CD14-positive monocyte (primary cell): ENCODE measurements at regions not wholly inside any gene's neighbourhood (a gene's known extent, or its start where the extent isn't known, plus 50 kb on each side); places are given as distances from the start of the nearest gene placed in this dataset.

Experiments
- DNase-seq, 3 donors: peaks; one replicate each; pipeline ENCODE4 v3.0.0-alpha.2; 2011 to 2022
- H2AFZ ChIP-seq: 2 replicates; pipeline ENCODE4 v1.6.0; 2012; ENCODE audit warnings: mild to moderate bottlenecking, low read depth, low read length, inconsistent platforms; ENCODE audit not compliant: insufficient read depth, poor library complexity, severe bottlenecking
- H3K27ac ChIP-seq, 2 donors: 1 replicate in 1 of 2; 2 replicates in 1 of 2; pipeline ENCODE4 v1.5.1; 2012 to 2013; ENCODE audit warnings: low read length in 2 of 2, control low read depth in 1 of 2, inconsistent platforms in 1 of 2, low read depth in 1 of 2, mild to moderate bottlenecking in 1 of 2
- H3K27me3 ChIP-seq, 2 donors: one replicate each; pipeline versions ENCODE4 v1.6.0 to v1.6.1; 2011 to 2013; ENCODE audit warnings: low read length in 2 of 2; ENCODE audit not compliant: control insufficient read depth in 2 of 2, insufficient read depth in 2 of 2
- H3K36me3 ChIP-seq, 2 donors: replicated peaks in 1 of 2; 1 replicate in 1 of 2; 2 replicates in 1 of 2; pipeline versions ENCODE4 v1.5.1 to v1.6.1; 2012 to 2013; ENCODE audit warnings: low read length in 2 of 2, control low read depth in 1 of 2, inconsistent platforms in 1 of 2, mild to moderate bottlenecking in 1 of 2; ENCODE audit not compliant: insufficient read depth in 2 of 2, control insufficient read depth in 1 of 2
- H3K4me1 ChIP-seq, 2 donors: 1 replicate in 1 of 2; 2 replicates in 1 of 2; pipeline versions ENCODE4 v1.5.1 to v1.6.1; 2012 to 2013; ENCODE audit warnings: low read length in 2 of 2, control low read depth in 1 of 2, inconsistent platforms in 1 of 2, mild to moderate bottlenecking in 1 of 2, moderate library complexity in 1 of 2; ENCODE audit not compliant: insufficient read depth in 2 of 2, control insufficient read depth in 1 of 2
- H3K4me2 ChIP-seq: replicated peaks from 2 replicates; pipeline ENCODE3; 2012; ENCODE audit warnings: low read length, moderate library complexity, mild to moderate bottlenecking; ENCODE audit not compliant: poor library complexity, severe bottlenecking; ENCODE audit errors: extremely low read depth
- H3K4me3 ChIP-seq, 3 experiments: fragments of 200-600 bp in 1 of 3; sonication (generic) in 1 of 3; replicated peaks in 1 of 3; 1 replicate in 2 of 3; 2 replicates in 1 of 3; pipeline ENCODE4 v1.5.1; 2011 to 2013; ENCODE audit warnings: low read length in 3 of 3, mild to moderate bottlenecking in 3 of 3, control low read depth in 2 of 3, low read depth in 2 of 3, inconsistent platforms in 1 of 3, moderate library complexity in 1 of 3
- H3K79me2 ChIP-seq: 2 replicates; pipeline ENCODE4 v1.6.0; 2012; ENCODE audit warnings: mild to moderate bottlenecking, control low read depth, inconsistent platforms, low read length, moderate library complexity; ENCODE audit not compliant: insufficient read depth
- H3K9ac ChIP-seq: 2 replicates; pipeline ENCODE4 v1.6.0; 2017; ENCODE audit warnings: low read length, mild to moderate bottlenecking; ENCODE audit not compliant: insufficient read depth, poor library complexity, severe bottlenecking
- H3K9me3 ChIP-seq, 2 donors: replicated peaks in 1 of 2; 1 replicate in 1 of 2; 2 replicates in 1 of 2; pipeline versions ENCODE4 v1.5.1 to v1.6.1; 2012 to 2013; ENCODE audit warnings: low read length in 2 of 2, control low read depth in 1 of 2; ENCODE audit not compliant: control insufficient read depth in 1 of 2, insufficient read depth in 1 of 2
- H4K20me1 ChIP-seq: 2 replicates; pipeline ENCODE4 v1.6.0; 2012; ENCODE audit warnings: mild to moderate bottlenecking, low read length, control low read depth, moderate library complexity; ENCODE audit not compliant: insufficient read depth
- H3K27ac Mint-ChIP-seq, 7 donors: one replicate each; pipeline ENCODE4 v1.8.0; 2020; ENCODE audit warnings: mild to moderate bottlenecking in 7 of 7, mixed read lengths in 7 of 7, moderate library complexity in 6 of 7, inconsistent platforms in 2 of 7
- H3K27me3 Mint-ChIP-seq, 3 donors: one replicate each; pipeline ENCODE4 v1.8.0; 2021 to 2022; ENCODE audit warnings: low read depth in 3 of 3, mild to moderate bottlenecking in 3 of 3, mixed read lengths in 3 of 3, moderate library complexity in 3 of 3, inconsistent platforms in 1 of 3
- H3K36me3 Mint-ChIP-seq, 2 donors: one replicate each; pipeline ENCODE4 v1.8.0; 2020; ENCODE audit warnings: mixed read lengths in 2 of 2, inconsistent platforms in 1 of 2, mild to moderate bottlenecking in 1 of 2
- H3K4me1 Mint-ChIP-seq: one replicate; pipeline ENCODE4 v1.8.0; 2020; ENCODE audit warnings: mild to moderate bottlenecking, mixed read lengths
- H3K4me3 Mint-ChIP-seq, 2 donors: one replicate each; pipeline ENCODE4 v1.8.0; 2020; ENCODE audit warnings: mild to moderate bottlenecking in 2 of 2, mixed read lengths in 2 of 2, moderate library complexity in 1 of 2
- H3K9me3 Mint-ChIP-seq, 7 donors: one replicate each; pipeline ENCODE4 v1.8.0; 2020 to 2022; ENCODE audit warnings: mixed read lengths in 7 of 7, mild to moderate bottlenecking in 6 of 7, moderate library complexity in 6 of 7, inconsistent platforms in 2 of 7
- WGBS: methylation state at CpG from one replicate; pipeline ENCODE4 v1.1.5; 2013; ENCODE audit warnings: missing lambda C conversion rate; ENCODE audit not compliant: insufficient coverage; 5-methylcytosine and 5-hydroxymethylcytosine counted together
- intact Hi-C, 2 donors: fragments of 100-400 bp; cut with micrococcal nuclease; formaldehyde crosslinking; loops; one replicate each; pipeline versions ENCODE4 v1.15.0 to v1.15.1; 2023
- TF ChIP-seq, protein P1 (sequence below): fragments of 200-600 bp; IDR thresholded peaks from one replicate; pipeline ENCODE4 v1.8.0; 2022; ENCODE audit warnings: antibody characterized with exemption, mild to moderate bottlenecking

DNA sequence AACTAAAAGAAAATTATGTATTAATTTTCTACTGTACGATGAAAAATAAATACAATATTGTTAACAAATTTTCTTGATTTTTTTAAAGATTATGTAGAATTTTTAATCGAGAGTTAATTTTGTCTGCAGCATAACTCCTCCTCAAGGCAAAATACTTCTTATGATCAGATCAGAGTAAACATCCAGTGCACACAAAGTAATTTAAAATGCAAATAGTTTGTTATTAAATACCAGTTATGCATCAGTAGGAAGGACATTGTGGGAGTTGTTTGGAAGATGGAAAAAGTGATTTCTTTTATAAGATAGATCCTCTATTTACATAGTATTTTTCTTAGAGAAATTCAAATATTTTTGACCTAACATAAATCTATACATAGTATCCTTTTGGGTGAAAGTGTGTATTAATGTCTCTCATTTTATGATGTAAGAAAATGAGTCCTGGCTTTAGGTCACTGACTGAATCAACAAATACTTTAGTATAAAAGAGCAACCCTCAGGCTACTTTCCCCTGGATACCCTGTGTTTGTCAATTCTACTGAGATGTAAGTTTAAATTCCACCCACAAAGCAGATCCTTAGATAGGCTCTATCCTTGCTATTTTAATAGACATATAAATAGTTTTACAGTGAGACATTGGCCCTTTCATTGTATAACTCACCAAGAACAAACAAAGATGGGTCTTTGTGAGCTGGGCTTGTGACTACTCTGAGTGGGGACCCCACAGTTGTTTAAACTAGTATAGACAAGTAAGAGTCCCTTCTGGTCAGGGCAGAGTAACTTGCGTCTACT is 1133.7 kb downstream of the GATA3 start:
- DNase-seq: no peak
- H3K36me3 ChIP-seq: no peaks in the 10 kb centered on the region
- H3K27ac ChIP-seq: no peak overlapping the region
- H3K27ac Mint-ChIP-seq: no peak overlapping the region
- no peak overlapping the region for H3K4me3 ChIP-seq
- intact Hi-C loops: no loop called here
- H3K9me3 ChIP-seq: peaks cover 0 to 2% of the 10 kb centered on the region in 2 donors
- no peaks in the 10 kb centered on the region for H3K4me1 ChIP-seq
- no peak overlapping the region for H2AFZ ChIP-seq
- no peak overlapping the region for H3K9ac ChIP-seq
- peaks cover 0 to 8% (median 3%) of the 10 kb centered on the region in 7 donors for H3K9me3 Mint-ChIP-seq
- no peaks in the 10 kb centered on the region for H4K20me1 ChIP-seq
- peaks cover 0 to 2% (median 1%) of the 10 kb centered on the region in 3 donors for H3K27me3 Mint-ChIP-seq
- H3K4me2 ChIP-seq: no peak overlapping the region
- no peaks in the 10 kb centered on the region for H3K79me2 ChIP-seq
- WGBS: no CpG with 5 or more reads among the region's 3 CpGs
- H3K4me1 Mint-ChIP-seq: no peaks in the 10 kb centered on the region
- TF ChIP-seq, protein P1, sequence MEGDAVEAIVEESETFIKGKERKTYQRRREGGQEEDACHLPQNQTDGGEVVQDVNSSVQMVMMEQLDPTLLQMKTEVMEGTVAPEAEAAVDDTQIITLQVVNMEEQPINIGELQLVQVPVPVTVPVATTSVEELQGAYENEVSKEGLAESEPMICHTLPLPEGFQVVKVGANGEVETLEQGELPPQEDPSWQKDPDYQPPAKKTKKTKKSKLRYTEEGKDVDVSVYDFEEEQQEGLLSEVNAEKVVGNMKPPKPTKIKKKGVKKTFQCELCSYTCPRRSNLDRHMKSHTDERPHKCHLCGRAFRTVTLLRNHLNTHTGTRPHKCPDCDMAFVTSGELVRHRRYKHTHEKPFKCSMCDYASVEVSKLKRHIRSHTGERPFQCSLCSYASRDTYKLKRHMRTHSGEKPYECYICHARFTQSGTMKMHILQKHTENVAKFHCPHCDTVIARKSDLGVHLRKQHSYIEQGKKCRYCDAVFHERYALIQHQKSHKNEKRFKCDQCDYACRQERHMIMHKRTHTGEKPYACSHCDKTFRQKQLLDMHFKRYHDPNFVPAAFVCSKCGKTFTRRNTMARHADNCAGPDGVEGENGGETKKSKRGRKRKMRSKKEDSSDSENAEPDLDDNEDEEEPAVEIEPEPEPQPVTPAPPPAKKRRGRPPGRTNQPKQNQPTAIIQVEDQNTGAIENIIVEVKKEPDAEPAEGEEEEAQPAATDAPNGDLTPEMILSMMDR: no peak
- H3K4me3 Mint-ChIP-seq: no peak overlapping the region
- H3K27me3 ChIP-seq: no peaks in the 10 kb centered on the region
- H3K36me3 Mint-ChIP-seq: no peaks in the 10 kb centered on the region

DNA sequence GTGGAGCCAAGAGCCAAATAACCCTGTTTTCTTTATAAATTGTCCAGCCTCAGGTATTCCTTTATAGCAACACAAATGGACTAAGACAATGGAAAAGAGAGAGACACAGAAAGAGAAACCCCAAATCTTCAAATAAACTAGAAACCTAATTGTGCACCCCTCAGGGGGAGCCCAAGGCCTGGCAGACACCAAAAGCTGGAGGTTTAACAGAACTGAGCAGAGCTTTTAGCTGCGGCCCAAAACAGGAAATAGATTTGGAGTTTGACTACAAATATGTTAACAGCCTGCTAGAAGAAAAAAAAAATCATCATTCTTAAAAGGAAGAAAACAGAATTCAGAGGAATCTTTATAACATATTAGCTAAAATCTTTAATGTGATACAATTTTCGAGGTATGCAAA is 1135.0 kb downstream of the GATA3 start:
- Histone ChIP-seq H3K79me2 (no peaks in the 10 kb centered on the region), H3K9me3 (no peaks in the 10 kb centered on the region), H2AFZ (no peak overlapping the region), H4K20me1 (no peaks in the 10 kb centered on the region), H3K4me3 (no peak overlapping the region), H3K27ac (no peak overlapping the region), H3K9ac (no peak overlapping the region), H3K36me3 (no peaks in the 10 kb centered on the region), H3K27me3 (no peaks in the 10 kb centered on the region), H3K4me1 (no peaks in the 10 kb centered on the region), H3K4me2 (no peak overlapping the region)
- no CpG with 5 or more reads among the region's 2 CpGs for WGBS
- Mint-ChIP-seq H3K4me1 (no peaks in the 10 kb centered on the region), H3K9me3 (peaks cover 0 to 1% (median 0%) of the 10 kb centered on the region in 7 donors), H3K4me3 (no peak overlapping the region), H3K36me3 (no peaks in the 10 kb centered on the region), H3K27ac (no peak overlapping the region), H3K27me3 (peaks cover 0 to 2% (median 1%) of the 10 kb centered on the region in 3 donors)
- DNase-seq: no peak
- intact Hi-C loops: no loop called here
- TF ChIP-seq, protein P1: no peak
